ENCODE measurements at regions not wholly inside any gene's neighbourhood (a gene's known extent, or its start where the extent isn't known, plus 50 kb on each side); places are given as distances from the start of the nearest gene placed in this dataset.

DNA sequence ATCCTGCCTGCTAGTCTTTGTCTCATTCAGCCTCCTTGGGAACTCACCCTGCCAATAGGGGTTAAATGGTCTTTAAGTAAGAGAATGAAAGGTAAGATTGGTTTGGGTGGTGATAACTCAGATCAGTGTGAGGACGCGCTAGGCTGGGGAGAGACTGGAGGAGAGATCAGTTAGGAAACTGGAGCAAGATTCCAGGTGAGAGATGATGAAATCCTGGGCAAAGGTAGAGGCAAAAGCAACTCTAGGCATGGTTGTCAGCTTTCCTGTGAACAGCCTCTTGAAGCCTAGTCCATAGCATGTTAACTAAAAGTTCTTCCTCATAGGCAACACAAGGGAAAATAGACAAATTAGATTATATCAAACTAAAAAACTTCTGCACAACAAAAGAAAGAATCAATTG lies 145.2 kb upstream of the ANKRD28 start:
- no peak for TF ChIP-seq CTCF (IDR thresholded peaks at IDR 0.05)
- no peak for TF ChIP-seq POLR2A (IDR thresholded peaks at IDR 0.05)
- TF ChIP-seq EP300 (IDR thresholded peaks at IDR 0.05), result no peak
